T-cell (primary cell): ENCODE measurements at regions not wholly inside any gene's neighbourhood (a gene's known extent, or its start where the extent isn't known, plus 50 kb on each side); places are given as distances from the start of the nearest gene placed in this dataset.

Source experiments
- ATAC-seq, 4 experiments: fragments of 200-7000 bp in 3 of 4; fragments of 150-1000 bp in 1 of 4; cut with Tn5 transposase; replicated peaks in 1 of 4; 1 replicate in 3 of 4; 2 replicates in 1 of 4; pipeline ENCODE4 v1.10.0; 2021; ENCODE audit warnings: moderate library complexity in 3 of 4, mild to moderate bottlenecking in 2 of 4, moderate number of reproducible peaks in 1 of 4
- CTCF ChIA-PET, 2 donors: fragments of 300-600 bp; sonication (Branson Sonifier 250); formaldehyde crosslinking; loops; one replicate each; lab custom pipeline; 2022; ENCODE audit warnings: antibody characterized with exemption in 2 of 2; lab: Charles Lee
- POLR2A ChIA-PET, 2 donors: fragments of 300-600 bp; sonication (Branson Sonifier 250); formaldehyde crosslinking; loops; one replicate each; lab custom pipeline; 2022; ENCODE audit warnings: antibody characterized with exemption in 2 of 2; lab: Charles Lee
- DNase-seq, 35 experiments: peaks; one replicate each; pipeline versions ENCODE4 v3.0.0 to v3.0.0-alpha.2; 2013 to 2023
- H3K27ac ChIP-seq: one replicate; pipeline ENCODE4 v1.5.1; 2013; ENCODE audit warnings: low read length
- H3K27me3 ChIP-seq, 2 experiments: replicated peaks in 1 of 2; 1 replicate in 1 of 2; 2 replicates in 1 of 2; pipeline versions ENCODE4 v1.6.1 to v1.7.0; 2013; ENCODE audit warnings: low read length in 1 of 2, mixed read lengths in 1 of 2; ENCODE audit not compliant: control insufficient read depth in 2 of 2, insufficient read depth in 2 of 2; ENCODE audit errors: extremely low read depth in 1 of 2
- H3K36me3 ChIP-seq, 2 donors: 1 replicate in 1 of 2; 2 replicates in 1 of 2; pipeline versions ENCODE4 v1.6.1 to v1.7.0; 2013; ENCODE audit warnings: low read length in 1 of 2; ENCODE audit not compliant: control insufficient read depth in 2 of 2, insufficient read depth in 1 of 2; ENCODE audit errors: extremely low read depth in 1 of 2
- H3K4me1 ChIP-seq, 2 experiments: 1 replicate in 1 of 2; 2 replicates in 1 of 2; pipeline versions ENCODE4 v1.6.1 to v1.7.0; 2013; ENCODE audit warnings: low read length in 2 of 2, mixed read lengths in 1 of 2; ENCODE audit not compliant: insufficient read depth in 2 of 2, control insufficient read depth in 1 of 2; ENCODE audit errors: extremely low read depth in 1 of 2
- H3K4me3 ChIP-seq, 2 donors: 1 replicate in 1 of 2; 2 replicates in 1 of 2; pipeline versions ENCODE4 v1.5.1 to v1.7.0; 2013; ENCODE audit warnings: mild to moderate bottlenecking in 2 of 2, low read length in 1 of 2, moderate library complexity in 1 of 2; ENCODE audit not compliant: control insufficient read depth in 1 of 2; ENCODE audit errors: extremely low read depth in 1 of 2
- H3K9me3 ChIP-seq: 2 replicates; pipeline ENCODE4 v1.7.0; 2013
- H3K27ac Mint-ChIP-seq, 2 donors: one replicate each; pipeline ENCODE4 v1.8.0; 2020 to 2021; ENCODE audit warnings: mild to moderate bottlenecking in 2 of 2, mixed read lengths in 2 of 2
- H3K27me3 Mint-ChIP-seq, 2 donors: one replicate each; pipeline ENCODE4 v1.8.0; 2021 to 2022; ENCODE audit warnings: mixed read lengths in 2 of 2
- H3K36me3 Mint-ChIP-seq: one replicate; pipeline ENCODE4 v1.8.0; 2021; ENCODE audit warnings: mixed read lengths
- H3K4me1 Mint-ChIP-seq, 3 donors: one replicate each; pipeline ENCODE4 v1.8.0; 2020 to 2022; ENCODE audit warnings: mixed read lengths in 3 of 3, mild to moderate bottlenecking in 1 of 3
- H3K4me3 Mint-ChIP-seq, 3 donors: one replicate each; pipeline ENCODE4 v1.8.0; 2020 to 2022; ENCODE audit warnings: mild to moderate bottlenecking in 3 of 3, mixed read lengths in 3 of 3, moderate library complexity in 3 of 3
- H3K9me3 Mint-ChIP-seq, 3 donors: one replicate each; pipeline ENCODE4 v1.8.0; 2020 to 2022; ENCODE audit warnings: mixed read lengths in 3 of 3
- WGBS: methylation state at CpG from one replicate; pipeline ENCODE4 v1.1.5; 2013; ENCODE audit warnings: missing lambda C conversion rate; ENCODE audit not compliant: insufficient coverage; 5-methylcytosine and 5-hydroxymethylcytosine counted together

GRCh38 chr13:69566104-69566716 lies 541.4 kb upstream of the ATXN8OS start:
- CTCF ChIA-PET: no interaction called here
- no peak overlapping the region for H3K4me3 Mint-ChIP-seq
- Histone ChIP-seq H3K9me3 (no peaks in the 10 kb centered on the region), H3K27ac (no peak overlapping the region), H3K36me3 (no peaks in the 10 kb centered on the region), H3K4me3 (no peak overlapping the region), H3K4me1 (no peaks in the 10 kb centered on the region), H3K27me3 (no peaks in the 10 kb centered on the region)
- H3K27ac Mint-ChIP-seq: no peak overlapping the region
- POLR2A ChIA-PET: no interaction called here
- no peaks in the 10 kb centered on the region for H3K36me3 Mint-ChIP-seq
- WGBS: no CpG with 5 or more reads among the region's 6 CpGs
- no peak for DNase-seq
- H3K4me1 Mint-ChIP-seq: no peaks in the 10 kb centered on the region
- H3K27me3 Mint-ChIP-seq: no peaks in the 10 kb centered on the region
- peaks cover 11 to 12% (median 12%) of the 10 kb centered on the region in 3 donors for H3K9me3 Mint-ChIP-seq
- no peak for ATAC-seq

- H3K27ac Mint-ChIP-seq: no peak overlapping the region
- no peaks in the 10 kb centered on the region for H3K4me1 Mint-ChIP-seq
- Histone ChIP-seq H3K36me3 (no peaks in the 10 kb centered on the region), H3K4me3 (no peak overlapping the region), H3K4me1 (no peaks in the 10 kb centered on the region), H3K27ac (no peak overlapping the region), H3K9me3 (no peaks in the 10 kb centered on the region), H3K27me3 (no peaks in the 10 kb centered on the region)
- H3K9me3 Mint-ChIP-seq: peaks cover 9 to 16% (median 11%) of the 10 kb centered on the region in 3 donors
- ATAC-seq (no peak), DNase-seq (no peak)
- no peaks in the 10 kb centered on the region for H3K36me3 Mint-ChIP-seq
- H3K27me3 Mint-ChIP-seq: no peaks in the 10 kb centered on the region
- WGBS: 83% methylated on average over 2 of the region's 4 CpGs
- ChIA-PET POLR2A (no interaction called here), CTCF (no interaction called here)
- no peak overlapping the region for H3K4me3 Mint-ChIP-seq
Observed at GRCh38 chr13:69565334-69565733, 542.3 kb upstream of the ATXN8OS start.

GRCh38 chr13:69556540-69557196 lies 551.0 kb upstream of the ATXN8OS start:
- Mint-ChIP-seq H3K36me3 (no peaks in the 10 kb centered on the region), H3K27ac (no peak overlapping the region), H3K4me1 (no peaks in the 10 kb centered on the region), H3K27me3 (no peaks in the 10 kb centered on the region), H3K9me3 (peaks cover 4 to 12% (median 9%) of the 10 kb centered on the region in 3 donors), H3K4me3 (no peak overlapping the region)
- CTCF ChIA-PET: no interaction called here
- Histone ChIP-seq H3K27ac (no peak overlapping the region), H3K4me3 (no peak overlapping the region), H3K9me3 (no peaks in the 10 kb centered on the region), H3K36me3 (no peaks in the 10 kb centered on the region), H3K4me1 (no peaks in the 10 kb centered on the region), H3K27me3 (no peaks in the 10 kb centered on the region)
- POLR2A ChIA-PET: no interaction called here
- WGBS: 45% methylated on average over 1 of the region's 5 CpGs
- no peak for DNase-seq
- no peak for ATAC-seq

GRCh38 chr13:69553976-69554375 lies 553.6 kb upstream of the ATXN8OS start:
- Mint-ChIP-seq H3K4me1 (no peaks in the 10 kb centered on the region), H3K9me3 (peaks cover 0 to 12% (median 11%) of the 10 kb centered on the region in 3 donors), H3K27me3 (no peaks in the 10 kb centered on the region), H3K27ac (no peak overlapping the region), H3K36me3 (no peaks in the 10 kb centered on the region), H3K4me3 (no peak overlapping the region)
- ATAC-seq: no peak
- Histone ChIP-seq H3K4me3 (no peak overlapping the region), H3K36me3 (no peaks in the 10 kb centered on the region), H3K27me3 (no peaks in the 10 kb centered on the region), H3K4me1 (no peaks in the 10 kb centered on the region), H3K27ac (no peak overlapping the region), H3K9me3 (no peaks in the 10 kb centered on the region)
- no peak for DNase-seq
- CTCF ChIA-PET: no interaction called here
- WGBS: no CpG with 5 or more reads among the region's 2 CpGs
- POLR2A ChIA-PET: no interaction called here

GRCh38 chr13:69551193-69551592 lies 556.4 kb upstream of the ATXN8OS start:
- H3K36me3 Mint-ChIP-seq: no peaks in the 10 kb centered on the region
- no peaks in the 10 kb centered on the region for H3K9me3 ChIP-seq
- ChIA-PET POLR2A (no interaction called here), CTCF (no interaction called here)
- H3K4me1 ChIP-seq: no peaks in the 10 kb centered on the region
- peaks cover 0 to 7% (median 7%) of the 10 kb centered on the region in 3 donors for H3K9me3 Mint-ChIP-seq
- no peaks in the 10 kb centered on the region for H3K27me3 Mint-ChIP-seq
- WGBS: no CpG with 5 or more reads among the region's 2 CpGs
- DNase-seq (no peak), ATAC-seq (no peak)
- H3K27ac ChIP-seq: no peak overlapping the region
- no peak overlapping the region for H3K4me3 ChIP-seq
- no peaks in the 10 kb centered on the region for H3K36me3 ChIP-seq
- no peak overlapping the region for H3K27ac Mint-ChIP-seq
- no peaks in the 10 kb centered on the region for H3K4me1 Mint-ChIP-seq
- no peaks in the 10 kb centered on the region for H3K27me3 ChIP-seq
- no peak overlapping the region for H3K4me3 Mint-ChIP-seq

- no peaks in the 10 kb centered on the region for H3K9me3 ChIP-seq
- no peaks in the 10 kb centered on the region for H3K36me3 ChIP-seq
- no peak overlapping the region for H3K27ac ChIP-seq
- DNase-seq (no peak), ATAC-seq (no peak)
- CTCF ChIA-PET: no interaction called here
- POLR2A ChIA-PET: no interaction called here
- Mint-ChIP-seq H3K9me3 (peaks cover 3 to 11% (median 5%) of the 10 kb centered on the region in 3 donors), H3K27me3 (no peaks in the 10 kb centered on the region), H3K27ac (no peak overlapping the region), H3K36me3 (no peaks in the 10 kb centered on the region), H3K4me3 (no peak overlapping the region), H3K4me1 (no peaks in the 10 kb centered on the region)
- no CpG with 5 or more reads among the region's 2 CpGs for WGBS
- no peak overlapping the region for H3K4me3 ChIP-seq
- H3K27me3 ChIP-seq: no peaks in the 10 kb centered on the region
- H3K4me1 ChIP-seq: no peaks in the 10 kb centered on the region
Observed at GRCh38 chr13:69547780-69548179, 559.8 kb upstream of the ATXN8OS start.
